Heart left ventricle (tissue), 16 donors: ENCODE measurements at regions not wholly inside any gene's neighbourhood (a gene's known extent, or its start where the extent isn't known, plus 50 kb on each side); places are given as distances from the start of the nearest gene placed in this dataset.
A peak's percentile ranks its signal among the peaks of the same experiment; 100 is the strongest.
"Not testable (repeated sequence)": the region's sequence is repeated elsewhere in the genome, so short reads cannot be mapped to it uniquely, and the experiment has no call there.

Experiments
- ATAC-seq, 4 donors: fragments of 200-7000 bp; cut with Tn5 transposase; one replicate each; pipeline ENCODE4 v1.9.1; 2020 to 2022; ENCODE audit warnings: moderate library complexity in 4 of 4, mild to moderate bottlenecking in 3 of 4, moderate number of reproducible peaks in 1 of 4
- DNase-seq, 5 donors: peaks; one replicate each; pipeline ENCODE4 v3.0.0-alpha.2; 2020
- H3K27ac ChIP-seq, 12 donors: fragments of 200-600 bp; sonication (generic) in 4 of 12; one replicate each; pipeline versions ENCODE4 v1.5.0 to v1.8.0; 2016 to 2022; ENCODE audit warnings: mild to moderate bottlenecking in 2 of 12
- H3K27me3 ChIP-seq, 9 donors: fragments of 200-600 bp; sonication (generic) in 2 of 9; one replicate each; pipeline versions ENCODE4 v1.5.1 to v1.8.0; 2016 to 2022; ENCODE audit warnings: mild to moderate bottlenecking in 3 of 9
- H3K36me3 ChIP-seq, 9 donors: fragments of 200-600 bp; sonication (generic) in 2 of 9; one replicate each; pipeline versions ENCODE4 v1.5.0 to v1.8.0; 2018 to 2022; ENCODE audit warnings: mild to moderate bottlenecking in 2 of 9
- H3K4me1 ChIP-seq, 12 donors: fragments of 200-600 bp; sonication (generic) in 4 of 12; one replicate each; pipeline versions ENCODE4 v1.5.0 to v1.8.0; 2016 to 2022; ENCODE audit warnings: mild to moderate bottlenecking in 3 of 12
- H3K4me3 ChIP-seq, 12 donors: fragments of 200-600 bp; sonication (generic) in 4 of 12; one replicate each; pipeline versions ENCODE4 v1.5.0 to v1.8.0; 2017 to 2022; ENCODE audit warnings: mild to moderate bottlenecking in 9 of 12, moderate library complexity in 4 of 12
- H3K9me3 ChIP-seq, 12 donors: fragments of 200-600 bp; sonication (generic) in 4 of 12; one replicate each; pipeline versions ENCODE4 v1.5.0 to v1.8.0; 2016 to 2022; ENCODE audit warnings: mild to moderate bottlenecking in 1 of 12
- CTCF ChIP-seq, 12 donors: fragments of 200-600 bp; sonication (generic) in 4 of 12; IDR thresholded peaks; one replicate each; pipeline versions ENCODE4 v1.5.0 to v1.8.0; 2018 to 2022; ENCODE audit warnings: antibody characterized with exemption in 12 of 12, mild to moderate bottlenecking in 5 of 12
- POLR2A ChIP-seq, 2 donors: fragments of 450-650 bp; IDR thresholded peaks; one replicate each; pipeline ENCODE4 v1.6.1; 2017; ENCODE audit warnings: antibody characterized with exemption in 2 of 2, mild to moderate bottlenecking in 2 of 2, moderate library complexity in 2 of 2
- WGBS, 4 donors: extraction: QIAGEN DNeasy Blood & Tissue Kit in 2 of 4; methylation state at CpG; one replicate each; pipeline versions ENCODE4 v1.1.5 to v1.1.7; 2013 to 2018; 5-methylcytosine and 5-hydroxymethylcytosine counted together
- intact Hi-C, 10 donors: fragments of 100-400 bp; cut with DNase I; formaldehyde crosslinking; loops; one replicate each; pipeline versions ENCODE4 v1.11.1 to v1.14.2; 2022
- donor health status: ischemic (EF 13 %, LVEDD 7.1; RV severe dilation, severe dysfunction).
- donor health status: healthy with polysubstance abuse.
- donor health status: DM: no; HTN: yes; CAD: no.
- donor health status: DM: no; HTN: no; CAD: no.
- donor health status: ischemic (EF 25% LVEDD 6.9; RV normal size, moderate dysfunction).
- donor health status: ischemic (EF 25% LVEDD 5.7; RV mildly dilated, moderate dysfunction).
- donor health status: healthy.
- donor health status: DM: yes; HTN: yes; CAD: no.
- donor health status: ischemic (EF 35%, LVEDD 5.7; RV mildly dilated, moderate dysfunction).
- donor health status: nonischemic (EF 11% LVEDD 7.7; RV severe dilation, severe dysfunction).
- donor health status: DM: yes; HTN: yes; CAD: no.
- donor health status: PGD.
- donor health status: ischemic (EF 29% LVEDD 5.4; RV normal size, mild dysfunction).
- donor health status: nonischemic (EF 23%, LVEDD 6.1; RV moderate dilation, normal function).

GRCh38 chr5:45893309-45893708, 197.1 kb upstream of the HCN1 start:
- H3K4me1 ChIP-seq: no peaks in the 10 kb centered on the region
- DNase-seq (no peak), ATAC-seq (no peak)
- no peak overlapping the region for H3K4me3 ChIP-seq
- H3K27me3 ChIP-seq: no peaks in the 10 kb centered on the region
- H3K9me3 ChIP-seq: peaks cover 0 to 24% (median 3%) of the 10 kb centered on the region in 12 donors
- intact Hi-C loops: no loop called here
- TF ChIP-seq POLR2A (IDR thresholded peaks at IDR 0.05) (no peak), CTCF (IDR thresholded peaks at IDR 0.05) (no peak)
- H3K36me3 ChIP-seq: no peaks in the 10 kb centered on the region
- H3K27ac ChIP-seq: no peak overlapping the region

GRCh38 chr5:45890441-45891080, 194.4 kb upstream of the HCN1 start:
- H3K27me3 ChIP-seq, H3K27ac ChIP-seq, H3K4me1 ChIP-seq, H3K36me3 ChIP-seq, intact Hi-C loops, H3K4me3 ChIP-seq, ATAC-seq: not testable (repeated sequence)
- H3K9me3 ChIP-seq: peaks cover 0 to 34% (median 3%) of the 10 kb centered on the region in 12 donors
- peak in 1 of 5 donors; percentile 37 for DNase-seq
- WGBS, 4 donors: 86 to 92% (median 89%) methylated on average over 14 to 28 of the region's 28 CpGs

GRCh38 chr5:45862763-45863162, 166.6 kb upstream of the HCN1 start:
- no peaks in the 10 kb centered on the region for H3K27me3 ChIP-seq
- ATAC-seq (no peak), DNase-seq (no peak)
- peaks cover 0 to 48% (median 0%) of the 10 kb centered on the region in 12 donors for H3K9me3 ChIP-seq
- H3K36me3 ChIP-seq: no peaks in the 10 kb centered on the region
- TF ChIP-seq POLR2A (IDR thresholded peaks at IDR 0.05): no peak
- TF ChIP-seq CTCF (IDR thresholded peaks at IDR 0.05): no peak
- no peak overlapping the region for H3K4me3 ChIP-seq
- intact Hi-C loops: no loop called here
- H3K4me1 ChIP-seq: no peaks in the 10 kb centered on the region
- 19 to 31% (median 24%) methylated on average over 2 of the region's 2 CpGs for WGBS, 4 donors
- H3K27ac ChIP-seq: no peak overlapping the region

- no peak overlapping the region for H3K4me3 ChIP-seq
- ATAC-seq (no peak), DNase-seq (peak in 1 of 5 donors; percentile 25)
- intact Hi-C loops: no loop called here
- H3K4me1 ChIP-seq: no peaks in the 10 kb centered on the region
- no peak overlapping the region for H3K27ac ChIP-seq
- H3K9me3 ChIP-seq: peaks cover 0 to 47% (median 8%) of the 10 kb centered on the region in 12 donors
- H3K36me3 ChIP-seq: no peaks in the 10 kb centered on the region
- TF ChIP-seq CTCF (IDR thresholded peaks at IDR 0.05): no peak
- TF ChIP-seq POLR2A (IDR thresholded peaks at IDR 0.05): no peak
- WGBS, 4 donors: 46 to 100% (median 63%) methylated on average over 1 to 3 of the region's 3 CpGs
- no peaks in the 10 kb centered on the region for H3K27me3 ChIP-seq
Measured at GRCh38 chr5:45847877-45848276, 151.7 kb upstream of the HCN1 start.

- intact Hi-C loops: no loop called here
- ATAC-seq (no peak), DNase-seq (no peak)
- H3K4me1 ChIP-seq: no peaks in the 10 kb centered on the region
- peaks cover 0 to 6% (median 0%) of the 10 kb centered on the region in 12 donors for H3K9me3 ChIP-seq
- TF ChIP-seq CTCF (IDR thresholded peaks at IDR 0.05): no peak
- TF ChIP-seq POLR2A (IDR thresholded peaks at IDR 0.05): no peak
- no peak overlapping the region for H3K4me3 ChIP-seq
- H3K36me3 ChIP-seq: no peaks in the 10 kb centered on the region
- WGBS, 4 donors: 86 to 96% (median 93%) methylated on average over 2 of the region's 2 CpGs
- H3K27ac ChIP-seq: no peak overlapping the region
- no peaks in the 10 kb centered on the region for H3K27me3 ChIP-seq
Measured at GRCh38 chr5:45826055-45826454, 129.9 kb upstream of the HCN1 start.
